Endothelial cell (in vitro differentiated cells): ENCODE measurements at regions not wholly inside any gene's neighbourhood (a gene's known extent, or its start where the extent isn't known, plus 50 kb on each side); places are given as distances from the start of the nearest gene placed in this dataset.

Experiments used
- DNase-seq: peaks from one replicate; pipeline ENCODE4 v3.0.0; 2021; ENCODE audit warnings: low spot score
- H3K27ac Mint-ChIP-seq: one replicate; pipeline ENCODE4 v1.8.0; 2021; ENCODE audit warnings: mixed read lengths, inconsistent platforms; ENCODE audit not compliant: unreplicated experiment
- H3K27me3 Mint-ChIP-seq: one replicate; pipeline ENCODE4 v1.8.0; 2021; ENCODE audit warnings: mild to moderate bottlenecking, moderate library complexity, mixed read lengths, inconsistent platforms; ENCODE audit not compliant: unreplicated experiment
- H3K36me3 Mint-ChIP-seq: one replicate; pipeline ENCODE4 v1.8.0; 2021; ENCODE audit warnings: mild to moderate bottlenecking, low read depth, mixed read lengths, inconsistent platforms; ENCODE audit not compliant: unreplicated experiment
- H3K4me1 Mint-ChIP-seq: one replicate; pipeline ENCODE4 v1.8.0; 2021; ENCODE audit warnings: mild to moderate bottlenecking, mixed read lengths, inconsistent platforms; ENCODE audit not compliant: unreplicated experiment
- H3K4me3 Mint-ChIP-seq: one replicate; pipeline ENCODE4 v1.8.0; 2021; ENCODE audit warnings: mild to moderate bottlenecking, mixed read lengths, inconsistent platforms; ENCODE audit not compliant: unreplicated experiment
- H3K9me3 Mint-ChIP-seq: one replicate; pipeline ENCODE4 v1.8.0; 2021; ENCODE audit warnings: mixed read lengths, inconsistent platforms; ENCODE audit not compliant: unreplicated experiment
- TF ChIP-seq, protein P1 (sequence below): fragments of 200-600 bp; sonication (generic); IDR thresholded peaks from one replicate; pipeline ENCODE4 v1.5.0; 2021; ENCODE audit warnings: antibody characterized with exemption; ENCODE audit not compliant: unreplicated experiment

DNA sequence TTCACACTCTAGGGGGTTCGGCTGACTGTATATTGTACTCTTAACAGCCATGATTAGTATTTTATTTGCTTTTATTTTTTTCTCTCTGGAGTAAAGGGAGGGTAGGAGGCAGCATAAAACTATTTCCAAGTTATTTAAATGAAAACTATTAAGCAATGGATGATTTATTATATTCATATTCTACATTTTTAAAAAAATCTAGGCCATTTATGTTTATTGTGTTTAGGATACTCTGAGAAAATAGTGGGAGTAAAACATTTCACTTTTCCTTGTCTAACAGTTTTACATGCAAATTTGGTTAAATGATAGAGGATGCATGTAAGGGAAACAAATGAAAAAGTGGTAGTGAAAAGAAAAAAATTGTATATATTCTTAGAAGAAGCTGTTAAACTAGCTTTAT lies 276.3 kb downstream of the GAS1 start:
- H3K27ac Mint-ChIP-seq: no peak overlapping the region
- no peak overlapping the region for H3K4me3 Mint-ChIP-seq
- H3K9me3 Mint-ChIP-seq: no peaks in the 10 kb centered on the region
- H3K4me1 Mint-ChIP-seq: peaks cover 24% of the 10 kb centered on the region
- H3K36me3 Mint-ChIP-seq: peaks cover 3% of the 10 kb centered on the region
- H3K27me3 Mint-ChIP-seq: peaks cover 3% of the 10 kb centered on the region
- TF ChIP-seq, protein P1, sequence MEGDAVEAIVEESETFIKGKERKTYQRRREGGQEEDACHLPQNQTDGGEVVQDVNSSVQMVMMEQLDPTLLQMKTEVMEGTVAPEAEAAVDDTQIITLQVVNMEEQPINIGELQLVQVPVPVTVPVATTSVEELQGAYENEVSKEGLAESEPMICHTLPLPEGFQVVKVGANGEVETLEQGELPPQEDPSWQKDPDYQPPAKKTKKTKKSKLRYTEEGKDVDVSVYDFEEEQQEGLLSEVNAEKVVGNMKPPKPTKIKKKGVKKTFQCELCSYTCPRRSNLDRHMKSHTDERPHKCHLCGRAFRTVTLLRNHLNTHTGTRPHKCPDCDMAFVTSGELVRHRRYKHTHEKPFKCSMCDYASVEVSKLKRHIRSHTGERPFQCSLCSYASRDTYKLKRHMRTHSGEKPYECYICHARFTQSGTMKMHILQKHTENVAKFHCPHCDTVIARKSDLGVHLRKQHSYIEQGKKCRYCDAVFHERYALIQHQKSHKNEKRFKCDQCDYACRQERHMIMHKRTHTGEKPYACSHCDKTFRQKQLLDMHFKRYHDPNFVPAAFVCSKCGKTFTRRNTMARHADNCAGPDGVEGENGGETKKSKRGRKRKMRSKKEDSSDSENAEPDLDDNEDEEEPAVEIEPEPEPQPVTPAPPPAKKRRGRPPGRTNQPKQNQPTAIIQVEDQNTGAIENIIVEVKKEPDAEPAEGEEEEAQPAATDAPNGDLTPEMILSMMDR: no peak
- DNase-seq: no peak

DNA sequence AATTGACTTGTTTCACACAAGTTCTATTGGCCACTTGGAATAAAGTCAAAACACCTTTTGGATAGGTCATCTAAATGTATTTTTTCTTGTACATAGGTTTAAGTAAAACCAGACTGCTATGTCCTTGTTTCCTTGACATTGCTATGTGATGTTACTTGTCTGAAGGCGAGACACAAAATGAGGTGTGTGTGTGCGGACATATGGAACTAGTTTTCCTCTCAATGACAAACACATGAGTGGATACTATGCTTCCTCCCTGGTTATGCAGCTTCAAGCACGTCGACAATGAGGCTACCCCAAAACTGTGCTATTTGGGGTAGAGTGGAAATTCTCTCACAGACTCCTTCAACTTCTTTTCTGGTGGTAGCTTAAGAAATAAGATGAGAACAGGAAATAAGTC lies 276.8 kb downstream of the GAS1 start:
- TF ChIP-seq, protein P1: no peak
- Mint-ChIP-seq H3K4me1 (peaks cover 24% of the 10 kb centered on the region), H3K36me3 (peaks cover 3% of the 10 kb centered on the region), H3K27me3 (peaks cover 3% of the 10 kb centered on the region), H3K27ac (no peak overlapping the region), H3K4me3 (no peak overlapping the region), H3K9me3 (no peaks in the 10 kb centered on the region)
- DNase-seq: no peak

DNA sequence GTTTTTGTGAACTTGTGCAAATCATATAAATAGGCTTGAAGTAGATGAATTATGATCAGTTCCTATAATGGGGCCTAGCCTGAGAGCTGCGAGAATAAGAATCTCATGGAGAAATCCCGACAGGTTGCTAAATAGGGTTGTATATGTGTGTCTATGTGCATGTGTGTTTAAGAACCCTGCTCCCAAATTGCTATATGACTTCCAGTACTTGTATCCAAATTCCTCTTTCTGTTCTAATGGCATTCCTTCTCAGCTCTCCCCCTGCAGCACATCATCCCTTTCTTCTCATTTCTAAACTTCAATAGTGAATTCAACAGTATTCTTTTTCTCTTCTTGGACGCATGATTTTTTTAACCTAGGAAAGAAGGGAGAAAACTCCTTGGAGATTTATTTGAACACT lies 277.2 kb downstream of the GAS1 start:
- TF ChIP-seq, protein P1: no peak
- Mint-ChIP-seq H3K4me1 (peaks cover 23% of the 10 kb centered on the region), H3K9me3 (no peaks in the 10 kb centered on the region), H3K36me3 (peaks cover 3% of the 10 kb centered on the region), H3K4me3 (no peak overlapping the region), H3K27me3 (peaks cover 3% of the 10 kb centered on the region), H3K27ac (no peak overlapping the region)
- DNase-seq: no peak

- Mint-ChIP-seq H3K4me3 (no peak overlapping the region), H3K27me3 (peaks cover 5% of the 10 kb centered on the region), H3K9me3 (no peaks in the 10 kb centered on the region), H3K4me1 (peaks cover 22% of the 10 kb centered on the region), H3K36me3 (peaks cover 3% of the 10 kb centered on the region), H3K27ac (no peak overlapping the region)
- no peak for DNase-seq
- TF ChIP-seq, protein P1: no peak
Measured at GRCh38 chr9:86669422-86669821, 277.9 kb downstream of the GAS1 start.

GRCh38 chr9:86668488-86668887 lies 278.8 kb downstream of the GAS1 start:
- Mint-ChIP-seq H3K27ac (no peak overlapping the region), H3K9me3 (no peaks in the 10 kb centered on the region)
- DNase-seq: no peak

More at GRCh38 chr9:86668488-86668887, 278.8 kb downstream of the GAS1 start:
- peaks cover 3% of the 10 kb centered on the region for H3K36me3 Mint-ChIP-seq
- TF ChIP-seq, protein P1: no peak
- H3K4me3 Mint-ChIP-seq: no peak overlapping the region
- peaks cover 18% of the 10 kb centered on the region for H3K4me1 Mint-ChIP-seq
- H3K27me3 Mint-ChIP-seq: peaks cover 5% of the 10 kb centered on the region
